KOPT-K1 (cell line): ENCODE measurements at regions not wholly inside any gene's neighbourhood (a gene's known extent, or its start where the extent isn't known, plus 50 kb on each side); places are given as distances from the start of the nearest gene placed in this dataset.

Experiments
- H3K27ac ChIP-seq: fragments of 200-600 bp; sonication (generic); 2 replicates; pipeline ENCODE4 v1.5.1; 2016; ENCODE audit warnings: antibody characterized with exemption, mild to moderate bottlenecking, low read depth, low read length; ENCODE audit not compliant: poor library complexity, severe bottlenecking
- H3K36me3 ChIP-seq: fragments of 200-600 bp; sonication (generic); 2 replicates; pipeline ENCODE4 v1.5.1; 2017; ENCODE audit warnings: antibody characterized with exemption, mild to moderate bottlenecking, low read length, moderate library complexity; ENCODE audit not compliant: insufficient read depth
- H3K9me3 ChIP-seq: fragments of 200-600 bp; sonication (generic); 2 replicates; pipeline ENCODE4 v1.5.1; 2017; ENCODE audit warnings: antibody characterized with exemption, low read length, mild to moderate bottlenecking; ENCODE audit not compliant: insufficient read depth, poor library complexity, severe bottlenecking

GRCh38 chr13:50085063-50085462, 69.8 kb downstream of the KCNRG start:
- Histone ChIP-seq H3K27ac (peak overlapping the region; percentile 4), H3K36me3 (peaks cover 44% of the 10 kb centered on the region), H3K9me3 (no peaks in the 10 kb centered on the region)

DNA sequence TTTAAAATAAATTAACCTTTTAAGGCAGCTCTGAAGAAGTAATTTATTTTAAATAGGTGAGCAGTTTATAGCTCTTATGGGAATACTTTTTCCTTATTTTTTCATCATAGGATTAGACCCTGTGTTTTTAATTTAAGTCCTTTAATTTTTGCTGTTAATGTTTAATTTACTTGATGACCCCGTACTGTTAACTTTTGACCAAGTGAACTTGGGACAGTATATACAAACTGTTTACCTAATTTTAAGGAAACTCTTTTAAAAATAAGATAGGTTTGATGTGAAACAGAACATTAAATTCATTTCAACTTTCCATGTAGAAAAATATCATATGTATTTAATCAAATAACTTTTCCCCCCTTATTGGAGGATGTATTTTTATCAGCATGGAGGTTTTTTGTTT, 74.4 kb downstream of the KCNRG start:
- Histone ChIP-seq H3K36me3 (peaks cover 45% of the 10 kb centered on the region), H3K27ac (no peak overlapping the region), H3K9me3 (no peaks in the 10 kb centered on the region)

DNA sequence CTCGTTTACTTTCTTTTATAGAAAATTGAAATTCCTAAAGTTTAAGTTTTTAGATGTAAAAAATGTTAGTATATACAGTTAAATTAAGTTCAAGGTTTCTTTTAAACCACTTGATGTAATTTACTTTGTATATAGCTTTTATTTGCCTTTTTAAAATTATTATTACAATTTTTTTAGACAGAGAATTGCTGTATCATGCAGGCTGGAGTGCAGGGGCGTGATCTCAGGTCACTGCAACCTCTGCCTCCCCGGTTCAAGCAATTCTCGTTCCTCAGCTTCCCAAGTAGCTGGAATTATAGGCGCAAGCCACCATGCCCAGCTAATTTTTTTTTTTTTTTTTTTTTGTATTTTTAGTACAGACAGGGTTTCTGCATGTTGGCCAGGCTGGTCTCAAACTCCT, 75.0 kb downstream of the KCNRG start:
- Histone ChIP-seq H3K9me3 (no peaks in the 10 kb centered on the region), H3K36me3 (peaks cover 50% of the 10 kb centered on the region), H3K27ac (no peak overlapping the region)

- no peak overlapping the region for H3K27ac ChIP-seq
- H3K36me3 ChIP-seq, result peaks cover 59% of the 10 kb centered on the region
- peaks cover 20% of the 10 kb centered on the region for H3K9me3 ChIP-seq
These were observed 79.5 kb downstream of the KCNRG start for GRCh38 chr13:50094615-50095293.

DNA sequence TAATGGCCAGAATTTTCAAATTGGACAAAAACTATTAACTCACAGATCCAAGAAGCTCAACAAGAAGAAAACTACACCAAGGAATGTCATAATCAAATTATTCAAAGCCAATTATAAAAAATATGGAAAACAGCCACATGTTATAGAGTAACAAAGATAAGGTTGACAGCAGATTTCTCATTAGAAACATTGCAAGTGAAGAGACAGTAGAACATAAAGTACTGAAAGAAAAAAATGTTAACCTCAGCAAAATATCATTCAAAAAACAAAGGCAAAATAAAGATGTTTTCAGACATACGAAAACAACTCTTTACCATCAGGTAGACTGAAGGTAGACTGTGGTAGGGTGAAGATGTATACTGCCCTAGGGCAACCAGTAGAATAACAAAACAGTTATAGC, 83.4 kb downstream of the KCNRG start:
- H3K36me3 ChIP-seq, result peaks cover 52% of the 10 kb centered on the region

DNA sequence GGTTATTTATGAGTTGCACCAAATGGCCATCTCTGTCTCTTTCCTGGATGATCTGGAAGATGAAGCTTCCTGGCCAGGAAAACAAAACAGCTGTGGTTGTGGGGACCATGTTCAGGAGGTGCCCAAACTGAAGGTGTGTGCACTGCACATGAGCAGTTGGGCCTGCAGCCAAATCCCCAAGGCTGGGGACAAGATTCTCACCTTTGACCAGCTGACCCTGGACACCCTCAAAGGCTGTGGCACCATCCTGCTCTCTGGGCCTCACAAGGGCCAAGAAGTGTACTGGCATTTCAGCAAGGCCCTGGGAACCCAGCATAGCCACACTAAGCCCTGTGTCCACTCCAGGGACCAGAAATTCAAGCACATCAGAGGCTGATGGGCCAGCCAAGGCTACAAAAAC, 84.2 kb downstream of the KCNRG start:
- peaks cover 31% of the 10 kb centered on the region for H3K9me3 ChIP-seq
- peaks cover 55% of the 10 kb centered on the region for H3K36me3 ChIP-seq
- H3K27ac ChIP-seq, result no peak overlapping the region

More for the DNA sequence above, 83.4 kb downstream of the KCNRG start:
- peaks cover 31% of the 10 kb centered on the region for H3K9me3 ChIP-seq
- H3K27ac ChIP-seq, result no peak overlapping the region

DNA sequence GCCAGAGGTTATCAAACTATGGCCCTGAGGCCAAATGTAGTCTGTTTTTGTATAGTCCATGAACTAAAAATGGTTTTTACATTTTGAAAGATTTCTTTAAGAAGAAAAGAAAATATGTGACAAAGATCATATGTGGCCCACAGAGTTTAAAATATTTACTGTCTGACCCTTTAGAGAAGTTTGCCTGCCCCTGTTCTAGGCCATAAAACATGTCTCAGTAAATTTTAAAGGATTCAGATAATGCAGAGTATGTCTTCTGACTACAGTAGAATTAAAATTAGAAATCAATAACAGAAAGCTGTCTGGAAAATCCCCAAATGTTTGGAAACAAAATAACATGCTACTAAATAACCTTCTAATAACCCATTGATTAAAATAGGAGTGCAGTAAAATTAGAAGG, 86.3 kb downstream of the KCNRG start:
- peaks cover 56% of the 10 kb centered on the region for H3K36me3 ChIP-seq
- H3K27ac ChIP-seq, result no peak overlapping the region
- H3K9me3 ChIP-seq, result peaks cover 31% of the 10 kb centered on the region

DNA sequence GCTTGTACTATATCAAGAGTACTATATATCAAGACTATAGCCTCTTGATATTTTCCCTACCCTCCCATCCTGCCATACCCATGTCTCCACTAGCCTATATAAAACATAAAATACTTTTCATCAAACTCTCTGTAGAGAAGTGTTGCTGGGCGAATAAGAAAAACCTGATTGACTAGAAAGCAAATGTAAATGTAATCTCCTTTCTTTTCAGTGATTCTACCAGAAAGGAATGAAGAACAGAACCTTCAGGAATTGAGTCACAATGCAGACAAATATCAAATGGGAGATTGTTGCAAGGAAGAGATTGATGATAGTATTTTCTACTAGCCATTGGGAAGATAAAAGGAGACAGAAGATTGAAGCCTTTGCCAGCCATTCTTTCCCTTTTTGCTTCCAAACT, 89.2 kb downstream of the KCNRG start:
- peaks cover 43% of the 10 kb centered on the region for H3K36me3 ChIP-seq
- H3K27ac ChIP-seq, result no peak overlapping the region

GRCh38 chr13:50106559-50106958, 91.3 kb downstream of the KCNRG start:
- Histone ChIP-seq H3K9me3 (no peaks in the 10 kb centered on the region), H3K36me3 (peaks cover 47% of the 10 kb centered on the region), H3K27ac (peak overlapping the region; percentile 19)

More for the DNA sequence above, 89.2 kb downstream of the KCNRG start:
- peaks cover 13% of the 10 kb centered on the region for H3K9me3 ChIP-seq

DNA sequence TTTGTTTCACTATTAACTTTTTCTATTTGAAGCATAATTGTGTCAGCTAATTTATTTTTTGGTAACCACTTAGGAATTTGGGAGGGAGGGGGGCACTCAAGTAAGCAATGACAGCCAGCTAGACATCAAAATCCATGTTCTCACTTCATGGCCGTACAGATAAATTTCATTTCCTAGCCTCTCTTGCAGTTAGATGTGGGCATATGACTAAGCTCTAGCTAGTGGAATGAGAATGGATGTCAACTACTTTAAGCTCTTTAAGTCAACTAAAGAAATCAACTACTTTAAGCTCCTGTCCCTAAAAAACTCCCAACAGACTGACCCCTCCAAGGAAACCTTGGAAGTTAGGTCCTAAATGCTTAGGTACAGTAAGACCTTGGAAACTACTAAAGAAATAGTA, 92.0 kb downstream of the KCNRG start:
- peaks cover 47% of the 10 kb centered on the region for H3K36me3 ChIP-seq
- H3K27ac ChIP-seq, result peak overlapping the region; percentile 19
- no peaks in the 10 kb centered on the region for H3K9me3 ChIP-seq

DNA sequence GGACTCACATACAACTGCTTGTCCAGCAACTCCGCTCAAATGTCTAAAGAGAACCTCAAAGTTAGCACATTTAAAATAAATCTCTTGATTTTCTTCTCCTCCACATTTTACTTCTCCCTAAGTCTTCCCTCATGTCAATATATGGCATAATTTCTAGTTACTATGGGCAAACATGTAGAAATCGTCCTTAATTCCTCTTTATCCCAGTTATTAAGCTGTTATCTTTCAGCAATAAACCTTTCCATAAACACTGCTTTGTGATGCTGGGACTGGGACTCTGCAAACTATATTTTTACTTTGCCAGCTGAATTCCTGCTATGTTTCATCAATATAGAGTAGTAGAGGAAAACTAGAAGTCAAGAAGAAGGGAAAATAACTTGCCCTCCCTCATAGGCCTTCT, 99.7 kb downstream of the KCNRG start:
- Histone ChIP-seq H3K36me3 (peaks cover 43% of the 10 kb centered on the region), H3K9me3 (no peaks in the 10 kb centered on the region), H3K27ac (no peak overlapping the region)

GRCh38 chr13:50115695-50116094, 100.5 kb downstream of the KCNRG start:
- Histone ChIP-seq H3K27ac (no peak overlapping the region), H3K9me3 (no peaks in the 10 kb centered on the region), H3K36me3 (peaks cover 39% of the 10 kb centered on the region)

DNA sequence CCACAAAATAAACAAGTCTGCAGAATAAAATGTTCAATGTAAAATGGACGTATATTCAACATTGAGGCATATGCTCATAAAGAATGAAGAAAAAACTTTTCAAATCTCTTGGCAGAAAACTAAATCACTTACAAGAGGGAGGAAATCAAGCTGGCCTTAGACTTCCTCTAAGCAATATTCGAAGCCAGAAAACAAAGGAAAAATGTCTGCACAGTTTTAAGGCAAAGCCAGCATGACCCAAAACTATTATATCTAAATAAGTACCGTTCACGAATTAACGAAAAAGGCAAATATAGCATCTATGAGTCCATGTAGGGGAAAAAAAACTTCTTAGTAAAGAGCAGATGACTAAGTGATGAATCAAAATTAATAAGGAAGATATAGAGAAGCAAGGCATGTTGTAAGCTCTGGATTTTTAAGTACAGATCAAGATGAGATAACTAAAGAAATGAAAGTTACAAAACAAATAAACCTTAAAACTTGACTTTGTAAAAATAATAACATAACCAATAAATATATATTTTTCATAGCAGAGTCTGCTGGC, 101.3 kb downstream of the KCNRG start:
- H3K9me3 ChIP-seq, result no peaks in the 10 kb centered on the region
- H3K27ac ChIP-seq, result no peak overlapping the region
- H3K36me3 ChIP-seq, result peaks cover 45% of the 10 kb centered on the region

DNA sequence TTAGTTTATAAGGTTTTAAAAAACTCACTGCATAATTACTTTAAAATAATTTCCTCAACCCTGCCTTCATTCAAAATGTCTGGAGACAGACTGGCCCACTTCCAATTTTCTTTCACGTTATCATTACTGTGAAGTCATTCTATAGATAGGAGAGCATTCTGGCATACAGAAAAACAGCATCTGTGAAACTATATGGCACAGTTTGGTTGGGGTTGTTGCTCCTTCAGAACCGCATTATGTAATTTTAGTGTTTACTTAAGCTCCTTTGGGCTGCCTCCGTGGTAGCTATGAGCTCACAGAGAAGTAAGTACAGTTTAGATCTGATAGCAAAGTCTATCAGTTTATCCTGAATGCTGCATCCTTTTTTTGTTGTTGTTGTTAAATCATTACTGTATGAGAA, 104.3 kb downstream of the KCNRG start:
- H3K27ac ChIP-seq, result no peak overlapping the region
- H3K9me3 ChIP-seq, result no peaks in the 10 kb centered on the region
- H3K36me3 ChIP-seq, result peaks cover 30% of the 10 kb centered on the region

DNA sequence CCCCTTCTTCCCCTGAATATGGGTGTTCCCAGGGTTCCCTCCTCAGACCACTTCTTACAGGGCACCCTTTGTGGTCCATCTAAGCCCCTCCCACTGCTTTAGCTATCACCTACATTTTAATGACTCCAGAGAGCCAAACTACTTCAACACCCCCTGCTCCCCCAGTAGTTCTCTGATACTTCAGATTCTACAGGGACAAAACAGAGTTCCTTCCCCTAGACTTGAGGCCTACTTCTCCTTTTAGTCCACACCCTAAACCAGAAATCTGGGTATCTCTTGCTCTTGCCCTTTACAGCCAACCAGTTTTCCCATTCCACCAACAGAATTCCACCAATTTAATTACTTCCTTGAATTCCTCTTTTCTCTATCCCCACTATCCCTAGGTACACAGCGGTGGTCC, 107.2 kb downstream of the KCNRG start:
- H3K9me3 ChIP-seq, result no peaks in the 10 kb centered on the region
- H3K36me3 ChIP-seq, result peaks cover 16% of the 10 kb centered on the region
- peak overlapping the region; percentile 99 for H3K27ac ChIP-seq

- H3K9me3 ChIP-seq, result no peaks in the 10 kb centered on the region
- H3K27ac ChIP-seq, result peak overlapping the region; percentile 99
- peaks cover 16% of the 10 kb centered on the region for H3K36me3 ChIP-seq
These were observed 107.8 kb downstream of the KCNRG start for GRCh38 chr13:50123002-50123401.
